ENCODE measurements at regions not wholly inside any gene's neighbourhood (a gene's known extent, or its start where the extent isn't known, plus 50 kb on each side); places are given as distances from the start of the nearest gene placed in this dataset.

GRCh38 chr1:4055294-4055967 lies 155.4 kb upstream of the C1orf174 start:
- no peak overlapping the region for H3K4me3 Mint-ChIP-seq (ENCODE audit: low read depth, unreplicated experiment)
- intact Hi-C loops (cut with micrococcal nuclease; ENCODE audit: unreplicated experiment) = no loop called here
- TF ChIP-seq, protein P1, sequence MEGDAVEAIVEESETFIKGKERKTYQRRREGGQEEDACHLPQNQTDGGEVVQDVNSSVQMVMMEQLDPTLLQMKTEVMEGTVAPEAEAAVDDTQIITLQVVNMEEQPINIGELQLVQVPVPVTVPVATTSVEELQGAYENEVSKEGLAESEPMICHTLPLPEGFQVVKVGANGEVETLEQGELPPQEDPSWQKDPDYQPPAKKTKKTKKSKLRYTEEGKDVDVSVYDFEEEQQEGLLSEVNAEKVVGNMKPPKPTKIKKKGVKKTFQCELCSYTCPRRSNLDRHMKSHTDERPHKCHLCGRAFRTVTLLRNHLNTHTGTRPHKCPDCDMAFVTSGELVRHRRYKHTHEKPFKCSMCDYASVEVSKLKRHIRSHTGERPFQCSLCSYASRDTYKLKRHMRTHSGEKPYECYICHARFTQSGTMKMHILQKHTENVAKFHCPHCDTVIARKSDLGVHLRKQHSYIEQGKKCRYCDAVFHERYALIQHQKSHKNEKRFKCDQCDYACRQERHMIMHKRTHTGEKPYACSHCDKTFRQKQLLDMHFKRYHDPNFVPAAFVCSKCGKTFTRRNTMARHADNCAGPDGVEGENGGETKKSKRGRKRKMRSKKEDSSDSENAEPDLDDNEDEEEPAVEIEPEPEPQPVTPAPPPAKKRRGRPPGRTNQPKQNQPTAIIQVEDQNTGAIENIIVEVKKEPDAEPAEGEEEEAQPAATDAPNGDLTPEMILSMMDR (IDR thresholded peaks at IDR 0.05; ENCODE audit: unreplicated experiment) = no peak
- no peaks in the 10 kb centered on the region for H3K4me1 Mint-ChIP-seq (ENCODE audit: low read depth, unreplicated experiment)
- DNase-seq = no peak
- CTCF ChIA-PET = no interaction called here
- H3K36me3 Mint-ChIP-seq (ENCODE audit: insufficient read depth, unreplicated experiment) = no peaks in the 10 kb centered on the region
- H3K9me3 Mint-ChIP-seq (ENCODE audit: low read depth, unreplicated experiment) = no peaks in the 10 kb centered on the region
- no peak overlapping the region for H3K27ac Mint-ChIP-seq (ENCODE audit: unreplicated experiment)
- peaks cover 2% of the 10 kb centered on the region for H3K27me3 Mint-ChIP-seq (ENCODE audit: unreplicated experiment)
- no TSS peak for BruUV-seq (replicated peaks)

GRCh38 chr1:4056422-4056821 lies 156.3 kb upstream of the C1orf174 start:
- H3K27me3 Mint-ChIP-seq (ENCODE audit: unreplicated experiment) = no peaks in the 10 kb centered on the region
- no peaks in the 10 kb centered on the region for H3K9me3 Mint-ChIP-seq (ENCODE audit: low read depth, unreplicated experiment)
- no peaks in the 10 kb centered on the region for H3K36me3 Mint-ChIP-seq (ENCODE audit: insufficient read depth, unreplicated experiment)
- CTCF ChIA-PET = no interaction called here
- no peaks in the 10 kb centered on the region for H3K4me1 Mint-ChIP-seq (ENCODE audit: low read depth, unreplicated experiment)
- no peak for DNase-seq
- no peak overlapping the region for H3K4me3 Mint-ChIP-seq (ENCODE audit: low read depth, unreplicated experiment)
- H3K27ac Mint-ChIP-seq (ENCODE audit: unreplicated experiment) = no peak overlapping the region
- intact Hi-C loops (cut with micrococcal nuclease; ENCODE audit: unreplicated experiment) = no loop called here
- TF ChIP-seq, protein P1 (IDR thresholded peaks at IDR 0.05; ENCODE audit: unreplicated experiment) = no peak
- no TSS peak for BruUV-seq (replicated peaks)

DNA sequence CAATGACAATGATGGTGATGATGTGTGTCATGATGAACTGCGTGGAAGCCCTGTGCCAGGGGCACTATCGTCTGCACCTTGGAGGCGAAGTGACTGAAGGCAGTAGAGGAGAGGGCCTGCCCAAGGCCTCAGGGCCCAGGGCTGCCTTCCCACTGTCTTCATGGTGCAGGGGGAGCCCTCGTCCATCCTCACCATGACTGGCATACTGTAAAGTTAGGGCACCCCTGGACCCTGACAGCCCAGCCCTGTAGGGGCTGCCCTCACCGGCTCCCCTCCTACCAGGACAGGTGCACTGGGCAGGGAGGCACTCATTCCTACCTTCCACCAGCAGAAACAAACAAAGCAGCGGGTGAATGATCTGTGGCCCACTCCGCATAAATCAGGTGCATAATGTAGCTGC lies 156.9 kb upstream of the C1orf174 start:
- Mint-ChIP-seq H3K27ac (ENCODE audit: unreplicated experiment) (no peak overlapping the region), H3K4me3 (ENCODE audit: low read depth, unreplicated experiment) (no peak overlapping the region), H3K36me3 (ENCODE audit: insufficient read depth, unreplicated experiment) (no peaks in the 10 kb centered on the region), H3K4me1 (ENCODE audit: low read depth, unreplicated experiment) (no peaks in the 10 kb centered on the region), H3K9me3 (ENCODE audit: low read depth, unreplicated experiment) (no peaks in the 10 kb centered on the region), H3K27me3 (ENCODE audit: unreplicated experiment) (no peaks in the 10 kb centered on the region)
- BruUV-seq (replicated peaks) = no TSS peak
- CTCF ChIA-PET = no interaction called here
- no peak for DNase-seq
- intact Hi-C loops (cut with micrococcal nuclease; ENCODE audit: unreplicated experiment) = no loop called here
- TF ChIP-seq, protein P1 (IDR thresholded peaks at IDR 0.05; ENCODE audit: unreplicated experiment) = no peak

DNA sequence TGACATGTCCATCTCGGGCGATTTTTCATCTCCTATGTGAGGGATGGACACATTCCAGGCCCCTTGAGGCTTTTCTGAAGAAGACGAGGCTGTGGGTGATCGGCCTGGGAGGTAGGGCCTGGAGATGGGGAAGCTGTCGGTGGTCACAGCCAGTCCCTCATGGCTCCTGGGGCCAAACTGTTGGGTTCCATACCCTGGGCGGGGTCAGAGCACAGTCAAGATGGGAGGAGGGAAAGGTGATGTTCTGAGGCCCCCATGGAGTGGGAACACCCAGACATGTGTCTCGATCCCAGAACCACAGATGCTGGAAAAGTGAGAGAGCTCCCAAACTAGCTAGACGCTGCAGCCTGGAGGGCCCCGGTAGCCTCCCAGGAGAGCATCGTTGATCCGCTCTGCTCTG lies 157.5 kb upstream of the C1orf174 start:
- intact Hi-C loops (cut with micrococcal nuclease; ENCODE audit: unreplicated experiment) = no loop called here
- CTCF ChIA-PET = interaction anchor here (0.7 kb wide), 1 partner anchor 10 kb away, joined by 3 read pairs; no protein-coding TSS in a partner anchor
- Mint-ChIP-seq H3K36me3 (ENCODE audit: insufficient read depth, unreplicated experiment) (no peaks in the 10 kb centered on the region), H3K27ac (ENCODE audit: unreplicated experiment) (no peak overlapping the region), H3K27me3 (ENCODE audit: unreplicated experiment) (no peaks in the 10 kb centered on the region), H3K4me1 (ENCODE audit: low read depth, unreplicated experiment) (no peaks in the 10 kb centered on the region), H3K4me3 (ENCODE audit: low read depth, unreplicated experiment) (no peak overlapping the region), H3K9me3 (ENCODE audit: low read depth, unreplicated experiment) (no peaks in the 10 kb centered on the region)
- BruUV-seq (replicated peaks) = no TSS peak
- DNase-seq = no peak
- TF ChIP-seq, protein P1 (IDR thresholded peaks at IDR 0.05; ENCODE audit: unreplicated experiment) = no peak
